SKM-1 (cell line): ENCODE measurements at regions not wholly inside any gene's neighbourhood (a gene's known extent, or its start where the extent isn't known, plus 50 kb on each side); places are given as distances from the start of the nearest gene placed in this dataset.

Experiments used
- DNase-seq: peaks from one replicate; lab custom pipeline; 2025; ENCODE audit not compliant: unreplicated experiment; lab: John Stamatoyannopoulos, UW

DNA sequence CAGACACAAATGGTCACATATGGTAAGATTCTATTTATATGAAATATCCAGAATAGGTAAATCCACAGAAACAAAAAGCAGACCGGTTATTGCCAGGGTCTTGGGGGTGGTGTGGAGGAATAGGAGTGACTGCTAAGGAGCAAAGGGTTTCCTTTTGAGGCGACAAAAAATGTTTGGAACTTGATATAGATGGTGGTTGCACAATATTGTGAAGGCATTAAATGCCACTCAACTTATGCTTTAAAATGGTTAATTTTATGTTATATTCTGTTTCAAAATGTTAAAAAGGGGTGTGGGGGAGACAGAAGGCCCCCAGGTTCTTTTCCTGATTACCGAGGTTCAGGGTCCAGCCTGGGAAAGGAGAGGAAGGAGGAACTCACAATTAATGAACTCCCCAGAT lies 304.4 kb downstream of the RRAGC start:
- DNase-seq: no peak

GRCh38 chr1:38551318-38552307 lies 308.0 kb downstream of the RRAGC start:
- no peak for DNase-seq

GRCh38 chr1:38549191-38549590 lies 310.4 kb downstream of the RRAGC start:
- DNase-seq: no peak

GRCh38 chr1:38547321-38547720 lies 312.3 kb downstream of the RRAGC start:
- no peak for DNase-seq

GRCh38 chr1:38546636-38547035 lies 312.9 kb downstream of the RRAGC start:
- DNase-seq: no peak

DNA sequence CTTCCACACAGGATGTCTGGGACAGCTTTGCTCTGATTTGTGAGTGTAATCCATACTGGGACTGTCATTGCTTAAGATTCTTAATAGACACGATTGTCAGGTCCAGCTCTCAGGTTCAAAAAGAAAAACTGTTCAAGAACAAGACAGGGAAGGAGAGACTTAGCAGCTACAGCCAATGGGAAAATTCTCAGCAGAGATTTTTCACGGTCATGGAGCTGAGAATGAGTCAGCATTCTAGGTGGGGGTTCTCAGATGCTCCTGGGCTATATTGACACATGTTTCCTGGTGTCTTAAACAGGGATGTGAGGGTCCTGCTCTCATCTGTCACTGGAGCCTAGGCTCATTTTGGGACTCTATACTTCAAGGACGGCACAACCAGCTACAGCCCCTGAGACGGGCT lies 318.3 kb downstream of the RRAGC start:
- DNase-seq: no peak

DNA sequence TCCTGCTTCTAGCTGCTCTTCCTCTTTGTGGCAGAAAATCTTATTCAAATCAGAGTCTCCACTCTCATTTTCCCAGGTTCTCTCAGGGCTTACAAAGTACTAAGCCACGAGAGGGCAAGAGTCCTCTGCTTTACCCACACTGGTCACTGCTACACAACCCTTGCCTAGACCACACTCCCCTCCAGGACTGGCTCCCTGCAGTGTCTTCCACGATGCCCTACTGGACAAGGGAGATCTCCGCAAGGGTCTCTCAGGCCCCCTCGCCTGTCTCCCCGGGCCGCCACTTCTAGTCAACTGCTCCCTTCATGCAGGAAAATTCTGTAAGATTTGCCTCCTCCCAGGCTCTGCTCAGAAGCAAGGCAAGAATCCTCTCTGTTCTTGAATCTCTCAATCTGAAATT lies 319.6 kb downstream of the RRAGC start:
- no peak for DNase-seq

DNA sequence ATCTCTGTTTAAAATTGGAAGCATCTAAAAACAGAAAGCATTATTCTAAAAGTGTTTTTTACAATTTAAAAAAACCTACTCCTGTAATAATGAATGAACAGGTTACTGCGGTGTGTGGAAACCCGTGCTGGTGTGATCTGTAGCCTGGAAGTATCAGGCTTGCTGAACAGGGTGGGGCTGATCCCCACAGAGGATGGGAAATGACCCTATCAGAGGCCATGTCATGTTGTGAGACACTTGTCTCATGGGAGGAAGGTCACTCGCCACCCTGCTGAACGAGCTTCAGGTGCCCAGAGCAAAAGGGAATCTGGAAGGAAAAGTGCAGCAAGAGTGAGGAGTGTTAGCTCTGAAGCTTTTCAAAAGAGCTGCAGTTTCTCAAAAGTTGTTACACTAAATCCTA lies 320.7 kb downstream of the RRAGC start:
- no peak for DNase-seq

DNA sequence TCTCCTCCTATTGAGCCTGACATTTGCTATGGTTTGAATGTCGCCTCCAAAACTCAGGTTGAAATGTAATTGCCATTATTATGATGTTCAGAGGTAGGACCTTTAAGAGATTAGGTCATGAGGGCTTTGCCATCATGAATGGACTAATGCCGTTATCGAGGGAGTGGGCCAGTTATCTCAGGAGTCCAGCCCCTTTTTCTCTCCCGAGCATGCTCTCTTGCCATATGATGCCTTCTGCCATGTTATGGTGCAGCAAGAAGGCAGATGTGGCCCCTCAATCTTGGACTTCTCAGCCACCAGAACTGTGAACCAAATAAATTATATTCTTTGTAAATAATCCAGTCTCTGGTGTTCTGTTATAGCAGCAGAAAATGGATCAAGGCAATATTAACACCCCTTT lies 323.5 kb downstream of the RRAGC start:
- DNase-seq: no peak

GRCh38 chr1:38534473-38534823 lies 325.1 kb downstream of the RRAGC start:
- DNase-seq: no peak

GRCh38 chr1:38533772-38534472 lies 325.6 kb downstream of the RRAGC start:
- no peak for DNase-seq

- DNase-seq: no peak
These were observed 328.6 kb downstream of the RRAGC start for GRCh38 chr1:38530957-38531356.

- no peak for DNase-seq
These were observed 329.6 kb downstream of the RRAGC start for GRCh38 chr1:38529946-38530345.

DNA sequence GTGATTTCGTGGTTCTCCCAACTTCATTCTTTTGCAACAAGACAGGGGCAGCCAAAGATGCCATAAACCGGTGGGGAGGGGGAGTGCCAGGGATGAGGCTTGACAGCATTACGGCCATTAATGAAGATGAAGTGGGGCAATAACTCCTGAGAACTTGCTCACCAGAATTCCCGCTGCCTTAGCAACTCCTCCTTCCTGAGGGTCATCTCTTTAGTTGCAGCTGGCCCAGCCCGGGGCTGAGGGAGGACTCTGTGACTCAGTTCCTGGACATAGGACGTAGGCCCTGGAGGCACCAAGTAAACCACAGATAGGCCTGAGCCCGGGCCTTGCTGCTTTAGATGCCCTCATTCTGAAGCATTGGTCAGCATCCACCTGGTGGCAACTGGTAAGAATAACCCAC lies 330.2 kb downstream of the RRAGC start:
- no peak for DNase-seq

- DNase-seq: no peak
These were observed 330.9 kb downstream of the RRAGC start for GRCh38 chr1:38528623-38529022.

- DNase-seq: no peak
These were observed 332.1 kb downstream of the RRAGC start for GRCh38 chr1:38527373-38527966.

- DNase-seq: no peak
These were observed 333.5 kb downstream of the RRAGC start for GRCh38 chr1:38526046-38526445.

GRCh38 chr1:38525343-38526043 lies 334.1 kb downstream of the RRAGC start:
- DNase-seq: no peak

- DNase-seq: no peak
These were observed 335.4 kb downstream of the RRAGC start for GRCh38 chr1:38524025-38524641.

GRCh38 chr1:38523568-38523939 lies 336.0 kb downstream of the RRAGC start:
- DNase-seq: no peak
